Omental fat pad (tissue), 3 donors: ENCODE measurements at regions not wholly inside any gene's neighbourhood (a gene's known extent, or its start where the extent isn't known, plus 50 kb on each side); places are given as distances from the start of the nearest gene placed in this dataset.
A peak's percentile ranks its signal among the peaks of the same experiment; 100 is the strongest.

Experiments used
- ATAC-seq: fragments of 150-250 bp; one replicate; pipeline ENCODE4 v1.9.1; 2016; ENCODE audit warnings: mild to moderate bottlenecking, moderate library complexity; ENCODE audit not compliant: low FRiP score
- DNase-seq: peaks from one replicate; pipeline ENCODE4 v3.0.0-alpha.2; 2019; ENCODE audit warnings: low spot score
- CTCF ChIP-seq, 3 donors: fragments of 450-650 bp; IDR thresholded peaks; one replicate each; pipeline ENCODE4 v1.5.1; 2016 to 2017; ENCODE audit warnings: antibody characterized with exemption in 3 of 3, mild to moderate bottlenecking in 3 of 3, moderate library complexity in 2 of 3

- TF ChIP-seq CTCF (IDR thresholded peaks at IDR 0.05) = no peak
- DNase-seq (no peak), ATAC-seq (peak; percentile 32)
Observed at GRCh38 chr18:46265196-46266156, 161.3 kb downstream of the HAUS1 start.

- TF ChIP-seq CTCF (IDR thresholded peaks at IDR 0.05) = no peak
- DNase-seq (no peak), ATAC-seq (no peak)
Observed at GRCh38 chr18:46266473-46266872, 162.3 kb downstream of the HAUS1 start.

GRCh38 chr18:46268671-46269070 lies 164.5 kb downstream of the HAUS1 start:
- TF ChIP-seq CTCF (IDR thresholded peaks at IDR 0.05) = no peak
- no peak for ATAC-seq
- no peak for DNase-seq

GRCh38 chr18:46269275-46269674 lies 165.1 kb downstream of the HAUS1 start:
- no peak for TF ChIP-seq CTCF (IDR thresholded peaks at IDR 0.05)
- DNase-seq = no peak
- no peak for ATAC-seq

GRCh38 chr18:46271488-46271887 lies 167.3 kb downstream of the HAUS1 start:
- DNase-seq (no peak), ATAC-seq (no peak)
- TF ChIP-seq CTCF (IDR thresholded peaks at IDR 0.05) = no peak

GRCh38 chr18:46273861-46274260 lies 169.7 kb downstream of the HAUS1 start:
- DNase-seq (no peak), ATAC-seq (no peak)
- TF ChIP-seq CTCF (IDR thresholded peaks at IDR 0.05) = no peak

GRCh38 chr18:46274266-46274665 lies 170.1 kb downstream of the HAUS1 start:
- no peak for DNase-seq

More at GRCh38 chr18:46274266-46274665, 170.1 kb downstream of the HAUS1 start:
- no peak for ATAC-seq
- no peak for TF ChIP-seq CTCF (IDR thresholded peaks at IDR 0.05)
